ACHN (cell line): ENCODE measurements at regions not wholly inside any gene's neighbourhood (a gene's known extent, or its start where the extent isn't known, plus 50 kb on each side); places are given as distances from the start of the nearest gene placed in this dataset.
"Not testable (repeated sequence)": the region's sequence is repeated elsewhere in the genome, so short reads cannot be mapped to it uniquely, and the experiment has no call there.

Experiments
- DNase-seq: peaks from one replicate; pipeline ENCODE4 v3.0.0-alpha.2; 2015
- in situ Hi-C: cut with HindIII; loops from 2 replicates; pipeline ENCODE4 v1.10.0; 2017; ENCODE audit warnings: low sequenced_read_pairs, low pct_ligation_motif_present, low pct_unique_long_range_greater_than_20kb

- DNase-seq = no peak
- in situ Hi-C loops = no loop called here
Observed at GRCh38 chr2:7625392-7626138, 708.4 kb downstream of the RNF144A start.

GRCh38 chr2:7626139-7626537, 708.9 kb downstream of the RNF144A start:
- DNase-seq = no peak
- in situ Hi-C loops = no loop called here

GRCh38 chr2:7627583-7627982, 710.4 kb downstream of the RNF144A start:
- in situ Hi-C loops = no loop called here
- no peak for DNase-seq

DNA sequence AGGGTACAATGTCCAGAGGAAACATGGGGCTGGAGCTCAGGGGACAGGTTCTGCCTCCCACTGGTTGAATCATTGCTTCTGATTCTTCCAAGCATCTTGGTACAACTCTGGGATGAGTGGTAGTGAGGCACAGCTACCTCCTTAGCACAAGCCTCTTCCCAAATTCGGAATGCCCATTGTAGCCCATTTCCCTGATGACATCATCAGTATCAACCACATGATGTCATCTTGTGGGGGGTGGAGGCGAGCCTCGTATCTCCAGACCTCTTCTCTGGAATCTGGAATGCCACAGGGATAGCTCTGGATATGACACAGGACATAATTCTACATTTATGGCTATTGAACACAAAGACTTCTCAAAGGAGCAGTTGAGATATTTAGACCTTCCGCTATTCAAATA, 715.2 kb downstream of the RNF144A start:
- in situ Hi-C loops = no loop called here
- no peak for DNase-seq

DNA sequence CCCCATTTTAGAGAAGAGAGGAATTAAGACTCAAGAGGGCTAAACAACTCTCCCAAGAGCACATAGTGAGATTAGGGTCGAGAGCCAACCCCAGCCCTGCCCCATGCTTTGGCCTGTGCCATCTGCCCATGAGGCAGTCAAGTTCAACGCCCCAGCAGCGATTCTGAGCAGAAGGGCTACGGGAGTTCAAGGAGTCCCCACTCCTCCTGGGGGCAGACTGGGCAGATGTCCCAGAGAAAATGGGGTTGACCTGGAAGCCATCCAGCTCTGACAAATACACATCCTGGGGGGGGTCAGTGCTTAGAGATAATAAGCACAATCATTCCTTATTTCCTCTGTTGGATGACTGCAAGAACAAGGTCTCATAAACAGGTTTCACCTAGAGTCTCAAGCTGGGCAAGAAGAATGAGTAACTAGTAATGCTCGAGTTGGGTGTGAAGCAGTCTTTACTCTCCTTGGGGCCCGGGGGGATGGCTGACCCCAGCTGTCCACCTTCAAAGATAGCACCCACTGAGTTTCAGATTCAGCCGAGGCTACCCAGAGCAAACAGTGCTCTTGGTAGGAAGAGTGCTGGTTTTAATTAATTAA, 716.4 kb downstream of the RNF144A start:
- in situ Hi-C loops = no loop called here
- no peak for DNase-seq

DNA sequence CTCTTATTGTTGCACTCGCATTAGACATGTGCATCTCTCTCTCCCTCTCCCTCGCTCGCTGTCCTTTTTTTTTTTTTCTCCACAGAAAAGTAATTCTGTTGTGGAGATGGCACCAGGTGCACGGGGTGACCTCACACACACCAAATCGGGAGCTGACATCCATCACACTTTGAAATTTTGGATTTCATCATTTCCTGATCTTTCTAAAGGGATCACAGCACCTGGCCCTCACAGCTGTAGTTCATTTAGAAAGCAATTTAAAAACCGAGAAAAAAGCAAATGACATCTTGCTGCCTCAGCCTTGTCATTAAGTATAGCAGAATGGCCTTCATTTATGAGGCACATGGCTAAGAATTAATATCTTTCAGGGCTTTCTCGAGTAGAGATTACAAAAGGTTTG, 717.2 kb downstream of the RNF144A start:
- DNase-seq = no peak
- in situ Hi-C loops = no loop called here

GRCh38 chr2:7639476-7639875, 722.3 kb downstream of the RNF144A start:
- in situ Hi-C loops = no loop called here
- DNase-seq = no peak

DNA sequence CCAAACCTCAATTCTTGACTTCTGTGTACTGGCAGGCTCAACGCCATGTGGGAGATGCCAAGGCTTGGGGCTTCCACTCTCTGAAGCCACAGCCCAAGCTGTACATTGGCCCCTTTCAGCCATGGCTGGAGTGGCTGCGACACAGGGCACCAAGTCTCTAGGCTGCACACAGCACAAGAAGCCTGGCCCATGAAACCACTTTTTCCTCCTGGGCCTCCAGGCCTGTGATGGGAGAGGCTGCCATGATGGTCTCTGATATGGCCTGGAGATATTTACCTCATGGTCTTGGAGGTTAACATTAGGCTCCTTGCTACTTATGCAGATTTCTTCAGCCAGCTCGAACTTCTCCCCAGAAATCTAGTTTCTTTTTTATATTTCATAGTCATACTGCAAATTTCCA, 724.1 kb downstream of the RNF144A start:
- in situ Hi-C loops, DNase-seq: not testable (repeated sequence)

GRCh38 chr2:7646024-7646423, 728.8 kb downstream of the RNF144A start:
- DNase-seq = no peak
- in situ Hi-C loops = no loop called here

DNA sequence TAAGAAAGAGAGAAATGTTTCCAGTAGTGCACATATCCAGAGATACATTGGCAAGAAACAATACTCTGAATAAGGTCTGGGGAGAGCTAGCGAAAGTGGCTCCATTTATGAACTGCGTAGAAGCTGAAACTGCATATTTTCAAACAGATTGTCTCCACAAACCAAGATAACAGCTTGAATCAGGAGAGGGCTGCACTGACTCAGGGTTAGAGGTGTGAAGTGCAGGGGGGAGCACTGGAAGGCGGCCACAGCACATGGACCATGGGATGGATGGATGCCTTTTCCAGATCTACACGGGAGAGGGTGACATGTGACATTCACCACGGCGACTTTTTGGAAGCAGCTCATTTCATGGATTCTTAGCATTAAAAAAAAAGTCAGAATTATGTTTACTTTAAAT, 729.4 kb downstream of the RNF144A start:
- in situ Hi-C loops = no loop called here
- DNase-seq = no peak

DNA sequence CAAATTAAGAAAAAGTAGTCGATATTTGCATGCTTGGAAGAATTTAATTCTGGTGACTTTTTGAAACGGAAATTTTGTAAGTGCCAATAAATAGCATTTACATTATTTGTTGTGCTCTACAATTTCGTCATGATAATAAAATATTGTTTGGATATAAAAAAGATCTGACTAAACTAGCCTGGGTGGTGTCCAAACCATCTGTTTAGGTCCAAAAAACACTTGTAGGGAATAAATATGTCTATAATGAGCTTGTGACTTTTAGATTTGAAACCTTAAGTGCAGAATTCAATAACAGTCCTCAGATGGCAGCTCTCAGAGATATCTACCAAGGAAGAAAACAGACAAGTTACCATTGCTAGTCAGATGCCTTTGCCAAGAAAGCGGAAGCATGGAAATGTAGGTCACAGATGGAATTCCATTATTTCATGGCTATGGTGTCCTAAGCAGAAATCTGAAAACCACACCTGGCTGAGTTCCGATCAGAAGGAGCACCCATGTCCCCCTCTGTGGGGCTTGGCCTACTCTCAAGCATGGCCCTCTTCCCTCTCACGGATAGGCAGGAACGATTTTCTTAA, 731.1 kb downstream of the RNF144A start:
- in situ Hi-C loops = no loop called here
- DNase-seq = no peak

GRCh38 chr2:7649461-7650228, 732.4 kb downstream of the RNF144A start:
- in situ Hi-C loops = no loop called here

DNA sequence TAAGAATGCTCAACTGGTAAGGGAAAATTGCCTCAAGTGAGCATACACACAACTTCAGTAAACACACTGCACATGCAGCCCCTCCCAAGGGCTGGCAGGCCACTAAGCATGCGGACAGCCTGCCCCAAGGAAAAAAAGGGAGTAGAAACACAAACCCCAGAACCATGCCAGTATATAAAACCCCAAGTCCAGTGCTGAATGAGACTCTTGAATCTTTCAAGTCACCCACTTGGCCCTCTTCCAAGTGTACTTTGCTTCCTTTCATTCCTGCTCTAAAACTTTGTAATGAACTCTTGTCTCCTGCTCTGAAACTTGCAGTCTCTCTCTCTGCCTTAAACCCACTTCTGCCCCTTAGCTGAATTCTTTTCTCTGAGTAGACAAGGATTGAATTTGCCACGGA, 736.4 kb downstream of the RNF144A start:
- in situ Hi-C loops = no loop called here
- no peak for DNase-seq

More at GRCh38 chr2:7649461-7650228, 732.4 kb downstream of the RNF144A start:
- no peak for DNase-seq

DNA sequence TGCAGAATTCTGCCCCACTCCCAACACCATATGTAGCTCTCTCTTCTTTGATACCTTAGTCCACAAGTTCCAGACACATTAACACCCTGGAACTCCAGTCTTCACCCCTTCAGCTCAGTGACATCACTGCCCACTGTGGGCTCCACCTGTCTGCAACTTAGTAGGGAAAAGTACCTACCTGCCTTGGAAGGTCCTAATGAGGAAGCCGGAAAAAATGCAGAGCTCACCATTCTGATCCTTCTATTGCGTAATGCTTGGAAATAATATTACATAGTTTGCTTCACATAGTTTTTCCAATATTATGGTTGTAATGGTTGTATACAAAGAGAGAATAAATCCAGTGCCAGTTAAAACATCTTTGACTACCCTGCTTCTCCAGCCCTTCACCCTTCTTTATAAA, 738.4 kb downstream of the RNF144A start:
- DNase-seq = no peak
- in situ Hi-C loops = no loop called here

GRCh38 chr2:7657526-7657925, 740.3 kb downstream of the RNF144A start:
- DNase-seq, in situ Hi-C loops: not testable (repeated sequence)

GRCh38 chr2:7658486-7658885, 741.3 kb downstream of the RNF144A start:
- in situ Hi-C loops = no loop called here
- no peak for DNase-seq

GRCh38 chr2:7660816-7661215, 743.6 kb downstream of the RNF144A start:
- no peak for DNase-seq
- in situ Hi-C loops = no loop called here

- in situ Hi-C loops = no loop called here
- no peak for DNase-seq
Observed at GRCh38 chr2:7661502-7661901, 744.3 kb downstream of the RNF144A start.

GRCh38 chr2:7665880-7666279, 748.7 kb downstream of the RNF144A start:
- no peak for DNase-seq
- in situ Hi-C loops = no loop called here
